Panc1 (cell line): ENCODE measurements at regions not wholly inside any gene's neighbourhood (a gene's known extent, or its start where the extent isn't known, plus 50 kb on each side); places are given as distances from the start of the nearest gene placed in this dataset.

Experiments used
- ATAC-seq: fragments of 200-7000 bp; cut with Tn5 transposase; 2 replicates; pipeline ENCODE4 v1.9.1; 2020; ENCODE audit warnings: mild to moderate bottlenecking, moderate library complexity
- BruUV-seq: library from RNA; stranded (reverse); fragments of 400-500 nt; replicated peaks from 2 replicates; lab custom pipeline; 2021; lab: Mats Ljungman, UMichigan
- CTCF ChIA-PET: fragments of 300-600 bp; sonication (Branson Sonifier 250); formaldehyde crosslinking; loops from one replicate; lab custom pipeline; 2022; ENCODE audit warnings: antibody characterized with exemption; lab: Charles Lee
- POLR2A ChIA-PET: fragments of 300-600 bp; sonication (Branson Sonifier 250); formaldehyde crosslinking; loops from one replicate; lab custom pipeline; 2022; ENCODE audit warnings: antibody characterized with exemption; lab: Charles Lee
- DNase-seq: peaks from one replicate; pipeline ENCODE4 v3.0.0-alpha.2; 2010; ENCODE audit warnings: low read depth, low spot score
- H3K27ac ChIP-seq: 2 replicates; pipeline ENCODE4 v1.5.1; 2011; ENCODE audit warnings: mild to moderate bottlenecking, low read length, inconsistent platforms
- H3K27me3 ChIP-seq: fragments of 200-500 bp; sonication (Bioruptor generic); 2 replicates; pipeline ENCODE4 v1.6.0; 2014; ENCODE audit warnings: low read length, inconsistent platforms; ENCODE audit not compliant: control insufficient read depth, insufficient read depth
- H3K36me3 ChIP-seq: fragments of 200-500 bp; sonication (Bioruptor generic); 2 replicates; pipeline ENCODE4 v1.5.1; 2014; ENCODE audit warnings: inconsistent platforms, mild to moderate bottlenecking, low read length, moderate library complexity; ENCODE audit not compliant: control insufficient read depth, insufficient read depth
- H3K4me1 ChIP-seq: 2 replicates; pipeline ENCODE4 v1.5.1; 2011; ENCODE audit warnings: inconsistent platforms, mild to moderate bottlenecking, low read length, moderate library complexity; ENCODE audit not compliant: control insufficient read depth, insufficient read depth
- H3K4me3 ChIP-seq, 2 experiments: 2 replicates each; pipeline ENCODE4 v1.5.1; 2011 to 2012; ENCODE audit warnings: low read depth in 2 of 2, low read length in 2 of 2, mild to moderate bottlenecking in 2 of 2, inconsistent platforms in 1 of 2, moderate library complexity in 1 of 2
- H3K9me3 ChIP-seq: fragments of 200-500 bp; sonication (Bioruptor generic); 2 replicates; pipeline ENCODE4 v1.5.1; 2014; ENCODE audit warnings: low read depth, mild to moderate bottlenecking, inconsistent platforms, low read length, moderate library complexity; ENCODE audit not compliant: control insufficient read depth, insufficient read depth
- POLR2AphosphoS5 ChIP-seq: IDR thresholded peaks from 2 replicates; pipeline ENCODE4 v1.6.1; 2012; ENCODE audit warnings: mild to moderate bottlenecking, low read depth, low read length, moderate library complexity
- SIN3A ChIP-seq: IDR thresholded peaks from 2 replicates; pipeline ENCODE4 v1.6.1; 2012; ENCODE audit warnings: low read depth, mild to moderate bottlenecking, low read length, moderate library complexity, borderline replicate concordance; ENCODE audit not compliant: insufficient read depth
- TCF7L2 ChIP-seq: IDR thresholded peaks from 2 replicates; pipeline ENCODE4 v1.6.1; 2011; ENCODE audit warnings: mild to moderate bottlenecking, low read depth, low read length, inconsistent platforms
- in situ Hi-C: cut with HindIII; loops from 2 replicates; pipeline ENCODE4 v1.10.0; 2016; ENCODE audit warnings: low sequenced_read_pairs, low pct_unique_long_range_greater_than_20kb
- intact Hi-C: fragments of 100-400 bp; cut with micrococcal nuclease; formaldehyde crosslinking; loops from one replicate; pipeline ENCODE4 v1.10.0; 2022; ENCODE audit not compliant: unreplicated experiment
- TF ChIP-seq, protein P1 (sequence below), 2 experiments: IDR thresholded peaks; 2 replicates each; pipeline ENCODE4 v1.6.1; 2011 to 2012; ENCODE audit warnings: low read depth in 2 of 2, control low read depth in 1 of 2, low read length in 1 of 2, mild to moderate bottlenecking in 1 of 2, moderate library complexity in 1 of 2; ENCODE audit not compliant: insufficient read depth in 1 of 2
- TF ChIP-seq, protein P2 (sequence below): fragments of 450-650 bp; IDR thresholded peaks from 2 replicates; pipeline ENCODE4 v1.5.1; 2017; ENCODE audit warnings: mild to moderate bottlenecking

DNA sequence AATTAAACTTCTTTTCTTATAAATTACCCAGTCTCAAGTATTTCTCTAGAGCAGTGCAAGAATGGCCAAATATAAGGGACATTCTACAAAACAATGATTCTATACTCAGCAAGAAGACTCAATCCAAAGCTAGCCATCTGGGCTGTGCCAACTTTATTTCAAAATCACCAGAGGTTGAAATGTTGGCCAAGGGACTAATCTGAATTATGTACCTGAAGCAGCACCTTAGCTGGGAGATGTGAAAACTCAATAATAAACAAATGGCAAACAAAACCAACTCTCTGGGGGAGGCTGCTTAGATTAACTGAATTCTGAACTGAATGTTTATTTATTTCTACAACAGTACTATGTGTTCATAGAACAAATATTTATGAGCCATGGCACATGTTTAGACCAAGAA, 251.3 kb downstream of the RDH14 start:
- BruUV-seq = no TSS peak
- ATAC-seq (no peak), DNase-seq (no peak)
- in situ Hi-C loops (no loop called here), intact Hi-C loops (no loop called here)
- H3K4me1 ChIP-seq = no peaks in the 10 kb centered on the region
- H3K9me3 ChIP-seq = no peaks in the 10 kb centered on the region
- TF ChIP-seq POLR2AphosphoS5 = no peak
- TF ChIP-seq TCF7L2 = no peak
- ChIA-PET POLR2A (no interaction called here), CTCF (no interaction called here)
- no peak overlapping the region for H3K27ac ChIP-seq
- no peaks in the 10 kb centered on the region for H3K36me3 ChIP-seq
- H3K4me3 ChIP-seq = no peak overlapping the region
- H3K27me3 ChIP-seq = no peaks in the 10 kb centered on the region

DNA sequence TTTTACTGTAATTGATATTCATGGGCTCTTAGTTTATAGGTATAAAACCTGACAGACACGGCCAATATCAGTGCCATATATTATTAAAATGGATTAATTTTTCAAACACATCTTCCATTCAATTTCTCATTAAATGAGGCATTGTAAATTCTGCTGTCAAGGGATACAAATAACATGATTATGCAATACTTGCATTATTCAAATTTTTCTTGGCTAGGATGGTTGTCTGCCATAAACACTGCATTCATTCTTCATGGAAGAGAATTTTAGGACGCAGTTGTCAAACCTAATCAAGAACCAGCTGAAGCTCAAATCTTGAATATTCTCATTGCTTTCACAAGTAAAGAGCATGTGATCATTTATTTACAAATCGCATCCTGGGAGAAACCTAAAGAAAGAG, 255.6 kb downstream of the RDH14 start:
- CTCF ChIA-PET = no interaction called here
- H3K9me3 ChIP-seq = no peaks in the 10 kb centered on the region
- no peaks in the 10 kb centered on the region for H3K27me3 ChIP-seq
- POLR2A ChIA-PET = no interaction called here
- no peak overlapping the region for H3K27ac ChIP-seq
- DNase-seq (no peak), ATAC-seq (no peak)
- intact Hi-C loops (no loop called here), in situ Hi-C loops (no loop called here)
- no peaks in the 10 kb centered on the region; the same call in 1 of the 2 replicates for H3K4me1 ChIP-seq
- no peaks in the 10 kb centered on the region for H3K36me3 ChIP-seq
- H3K4me3 ChIP-seq = no peak overlapping the region
- no TSS peak for BruUV-seq
- TF ChIP-seq, protein P1, sequence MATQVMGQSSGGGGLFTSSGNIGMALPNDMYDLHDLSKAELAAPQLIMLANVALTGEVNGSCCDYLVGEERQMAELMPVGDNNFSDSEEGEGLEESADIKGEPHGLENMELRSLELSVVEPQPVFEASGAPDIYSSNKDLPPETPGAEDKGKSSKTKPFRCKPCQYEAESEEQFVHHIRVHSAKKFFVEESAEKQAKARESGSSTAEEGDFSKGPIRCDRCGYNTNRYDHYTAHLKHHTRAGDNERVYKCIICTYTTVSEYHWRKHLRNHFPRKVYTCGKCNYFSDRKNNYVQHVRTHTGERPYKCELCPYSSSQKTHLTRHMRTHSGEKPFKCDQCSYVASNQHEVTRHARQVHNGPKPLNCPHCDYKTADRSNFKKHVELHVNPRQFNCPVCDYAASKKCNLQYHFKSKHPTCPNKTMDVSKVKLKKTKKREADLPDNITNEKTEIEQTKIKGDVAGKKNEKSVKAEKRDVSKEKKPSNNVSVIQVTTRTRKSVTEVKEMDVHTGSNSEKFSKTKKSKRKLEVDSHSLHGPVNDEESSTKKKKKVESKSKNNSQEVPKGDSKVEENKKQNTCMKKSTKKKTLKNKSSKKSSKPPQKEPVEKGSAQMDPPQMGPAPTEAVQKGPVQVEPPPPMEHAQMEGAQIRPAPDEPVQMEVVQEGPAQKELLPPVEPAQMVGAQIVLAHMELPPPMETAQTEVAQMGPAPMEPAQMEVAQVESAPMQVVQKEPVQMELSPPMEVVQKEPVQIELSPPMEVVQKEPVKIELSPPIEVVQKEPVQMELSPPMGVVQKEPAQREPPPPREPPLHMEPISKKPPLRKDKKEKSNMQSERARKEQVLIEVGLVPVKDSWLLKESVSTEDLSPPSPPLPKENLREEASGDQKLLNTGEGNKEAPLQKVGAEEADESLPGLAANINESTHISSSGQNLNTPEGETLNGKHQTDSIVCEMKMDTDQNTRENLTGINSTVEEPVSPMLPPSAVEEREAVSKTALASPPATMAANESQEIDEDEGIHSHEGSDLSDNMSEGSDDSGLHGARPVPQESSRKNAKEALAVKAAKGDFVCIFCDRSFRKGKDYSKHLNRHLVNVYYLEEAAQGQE (IDR thresholded peaks at IDR 0.05; ENCODE audit: insufficient read depth in 1 of 2, low read depth in 2 of 2, low read length in 1 of 2) = no peak
- TF ChIP-seq TCF7L2 (no peak), POLR2AphosphoS5 (no peak), SIN3A (no peak)
- TF ChIP-seq, protein P2, sequence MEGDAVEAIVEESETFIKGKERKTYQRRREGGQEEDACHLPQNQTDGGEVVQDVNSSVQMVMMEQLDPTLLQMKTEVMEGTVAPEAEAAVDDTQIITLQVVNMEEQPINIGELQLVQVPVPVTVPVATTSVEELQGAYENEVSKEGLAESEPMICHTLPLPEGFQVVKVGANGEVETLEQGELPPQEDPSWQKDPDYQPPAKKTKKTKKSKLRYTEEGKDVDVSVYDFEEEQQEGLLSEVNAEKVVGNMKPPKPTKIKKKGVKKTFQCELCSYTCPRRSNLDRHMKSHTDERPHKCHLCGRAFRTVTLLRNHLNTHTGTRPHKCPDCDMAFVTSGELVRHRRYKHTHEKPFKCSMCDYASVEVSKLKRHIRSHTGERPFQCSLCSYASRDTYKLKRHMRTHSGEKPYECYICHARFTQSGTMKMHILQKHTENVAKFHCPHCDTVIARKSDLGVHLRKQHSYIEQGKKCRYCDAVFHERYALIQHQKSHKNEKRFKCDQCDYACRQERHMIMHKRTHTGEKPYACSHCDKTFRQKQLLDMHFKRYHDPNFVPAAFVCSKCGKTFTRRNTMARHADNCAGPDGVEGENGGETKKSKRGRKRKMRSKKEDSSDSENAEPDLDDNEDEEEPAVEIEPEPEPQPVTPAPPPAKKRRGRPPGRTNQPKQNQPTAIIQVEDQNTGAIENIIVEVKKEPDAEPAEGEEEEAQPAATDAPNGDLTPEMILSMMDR = no peak

DNA sequence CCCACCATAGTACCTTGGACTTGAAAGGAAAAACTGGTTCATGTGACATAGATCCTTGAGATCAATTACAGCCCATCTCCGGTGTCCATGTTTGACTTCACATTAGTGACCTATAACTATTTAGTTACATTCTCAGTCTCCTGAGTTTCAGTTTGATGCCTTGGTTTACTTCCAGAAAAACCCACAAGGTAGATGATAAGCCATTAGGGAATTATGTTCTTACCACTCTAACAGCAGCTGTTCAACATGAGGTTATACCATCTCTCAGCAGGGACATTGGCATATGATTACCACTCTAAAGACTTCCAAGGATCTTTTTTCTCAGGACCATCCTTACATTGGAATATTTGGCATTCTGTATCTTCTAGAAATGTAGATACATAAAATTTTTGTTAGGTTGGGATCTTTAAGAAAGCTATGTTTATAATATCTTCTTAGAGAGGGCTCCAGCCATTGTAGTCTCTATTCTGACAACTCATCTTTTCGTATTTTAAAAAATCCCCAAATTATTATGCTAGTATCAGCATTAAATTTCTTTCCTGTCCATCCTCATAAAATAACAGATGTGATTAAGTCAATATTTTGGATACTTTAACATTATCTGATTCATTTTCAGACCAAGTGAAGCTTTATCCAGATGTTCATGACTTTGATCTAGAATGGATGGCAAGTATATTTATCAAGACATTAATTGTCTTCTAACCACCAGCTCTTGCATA, 258.9 kb downstream of the RDH14 start:
- no peak overlapping the region for H3K4me3 ChIP-seq
- no peak for TF ChIP-seq POLR2AphosphoS5
- TF ChIP-seq, protein P1 (IDR thresholded peaks at IDR 0.05; ENCODE audit: insufficient read depth in 1 of 2, low read depth in 2 of 2, low read length in 1 of 2) = no peak
- TF ChIP-seq, protein P2 = no peak
- no peak for TF ChIP-seq TCF7L2
- no peak for TF ChIP-seq SIN3A
- no TSS peak for BruUV-seq
- ChIA-PET POLR2A (no interaction called here), CTCF (no interaction called here)
- H3K9me3 ChIP-seq = no peaks in the 10 kb centered on the region
- ATAC-seq (no peak), DNase-seq (no peak)
- H3K27ac ChIP-seq = no peak overlapping the region
- intact Hi-C loops = no loop called here
- in situ Hi-C loops = no loop called here
- no peaks in the 10 kb centered on the region for H3K27me3 ChIP-seq
- H3K4me1 ChIP-seq = no peaks in the 10 kb centered on the region; the same call in 1 of the 2 replicates
- H3K36me3 ChIP-seq = no peaks in the 10 kb centered on the region
